Activated CD8-positive, alpha-beta memory T cell treated with anti-CD3 and anti-CD28 coated beads for 1 hour (primary cell): ENCODE measurements at regions not wholly inside any gene's neighbourhood (a gene's known extent, or its start where the extent isn't known, plus 50 kb on each side); places are given as distances from the start of the nearest gene placed in this dataset.

Source experiments
- DNase-seq, 2 donors: peaks; one replicate each; pipeline ENCODE4 v3.0.0-alpha.2; 2020; ENCODE audit warnings: low read depth in 1 of 2; ENCODE audit errors: extremely low read depth in 1 of 2

DNA sequence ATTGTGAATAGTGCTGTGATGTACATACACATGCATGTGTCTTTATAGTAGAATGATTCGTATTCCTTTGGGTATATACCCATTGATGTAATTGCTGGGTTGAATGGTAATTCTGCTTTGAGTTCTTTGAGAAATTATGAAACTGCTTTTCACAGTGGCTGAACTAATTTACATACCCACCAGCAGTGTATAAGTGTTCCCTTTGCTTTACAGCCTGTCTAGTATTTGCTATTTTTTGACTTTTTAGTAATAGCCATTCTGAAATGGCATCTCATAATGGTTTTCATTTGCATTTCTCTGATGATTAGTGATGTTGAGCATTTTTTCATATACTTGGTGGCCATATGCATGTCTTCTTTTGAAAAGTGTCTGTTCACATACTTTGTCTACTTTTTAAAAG lies 54.5 kb upstream of the FAM78B start:
- DNase-seq: no peak

DNA sequence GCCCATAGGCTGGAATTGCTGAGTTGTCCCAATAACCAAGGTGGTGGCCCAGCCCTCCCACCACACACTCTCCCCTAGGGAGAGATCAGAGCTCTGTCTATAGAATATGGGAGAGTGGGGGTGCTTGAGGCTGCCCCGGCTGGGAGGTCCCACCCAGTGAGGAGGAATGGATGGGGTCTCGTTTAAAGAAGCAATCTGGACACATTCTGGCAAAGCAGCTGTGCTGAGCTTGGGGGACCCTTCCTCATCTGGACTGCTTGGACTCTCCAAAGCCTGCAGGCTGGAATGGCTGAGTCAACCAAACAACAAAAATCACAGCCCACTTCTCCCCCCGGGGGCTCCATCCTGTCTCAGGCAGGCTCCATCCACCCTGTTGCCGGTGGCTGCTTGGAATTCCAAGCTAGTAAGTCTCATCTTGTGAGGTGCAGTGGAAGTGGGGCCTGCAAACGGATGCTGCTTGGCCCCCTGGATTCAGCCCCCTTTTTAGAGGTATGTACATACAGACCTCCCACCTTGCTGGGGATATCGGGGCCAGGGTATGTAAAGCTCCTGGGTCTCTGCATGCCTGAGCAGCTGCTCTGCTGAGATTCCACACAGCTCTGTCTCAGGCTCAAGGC lies 67.1 kb upstream of the FAM78B start:
- no peak for DNase-seq

DNA sequence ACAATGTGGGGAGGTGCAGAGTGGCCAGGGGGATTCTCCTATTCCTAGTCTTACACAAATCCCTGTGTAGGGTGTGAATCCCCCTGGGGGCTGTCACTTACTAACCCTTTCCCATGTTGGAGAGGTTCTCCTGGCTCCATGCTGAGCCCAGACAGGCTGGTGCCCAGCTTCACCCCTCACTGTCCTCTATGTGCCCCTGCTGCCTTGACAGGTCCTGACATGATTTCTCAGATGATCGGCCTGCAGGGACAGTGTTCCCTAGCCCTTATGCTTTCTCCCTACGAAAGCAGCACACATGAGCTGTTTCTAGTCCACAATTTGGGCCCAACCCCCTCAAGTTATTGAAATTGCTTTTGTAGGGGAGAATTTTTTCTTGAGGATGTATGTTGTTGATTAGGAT lies 68.9 kb upstream of the FAM78B start:
- no peak for DNase-seq

- no peak for DNase-seq
These were observed 70.9 kb upstream of the FAM78B start for GRCh38 chr1:166237675-166238074.

DNA sequence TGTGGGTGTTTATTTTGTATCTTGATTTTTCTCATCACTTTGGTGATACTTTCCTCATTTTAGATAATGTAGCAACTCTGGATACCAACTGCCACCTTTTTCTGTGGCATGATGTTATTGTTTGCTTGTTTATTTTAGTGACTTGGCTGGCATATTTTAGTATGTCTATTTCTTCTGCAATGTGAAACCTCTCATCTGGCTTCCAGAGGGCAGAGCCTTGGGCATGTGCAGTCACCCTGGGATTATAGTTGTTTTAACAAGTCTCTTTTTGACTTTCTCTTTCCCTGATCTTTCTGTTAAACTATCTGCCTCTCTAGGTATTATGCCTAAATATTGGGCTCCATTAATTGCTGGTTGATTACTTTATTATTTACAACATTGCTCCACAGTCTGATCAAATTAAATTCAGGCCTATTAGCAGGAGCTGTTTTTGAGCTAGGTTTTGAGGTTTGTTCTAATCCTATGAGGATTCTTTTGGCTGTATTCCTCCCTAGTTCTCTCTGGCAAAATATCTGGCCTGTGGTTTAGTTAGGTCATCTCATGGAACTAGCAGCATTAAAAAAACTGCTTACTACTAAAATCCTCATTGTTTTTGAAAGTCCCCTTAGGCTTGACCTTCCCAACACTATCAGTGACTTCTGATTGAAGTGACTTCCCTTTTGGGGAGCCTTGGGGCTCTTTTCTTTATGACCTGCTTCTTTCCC lies 86.4 kb upstream of the FAM78B start:
- DNase-seq: no peak

- DNase-seq: no peak
These were observed 91.2 kb upstream of the FAM78B start for GRCh38 chr1:166258017-166258416.

- DNase-seq: no peak
These were observed 94.7 kb upstream of the FAM78B start for GRCh38 chr1:166261511-166261910.

GRCh38 chr1:166270476-166271150 lies 103.8 kb upstream of the FAM78B start:
- no peak for DNase-seq

- no peak for DNase-seq
These were observed 104.3 kb upstream of the FAM78B start for GRCh38 chr1:166271151-166271538.

GRCh38 chr1:166272155-166272554 lies 105.4 kb upstream of the FAM78B start:
- DNase-seq: no peak

GRCh38 chr1:166272851-166273250 lies 106.0 kb upstream of the FAM78B start:
- no peak for DNase-seq

DNA sequence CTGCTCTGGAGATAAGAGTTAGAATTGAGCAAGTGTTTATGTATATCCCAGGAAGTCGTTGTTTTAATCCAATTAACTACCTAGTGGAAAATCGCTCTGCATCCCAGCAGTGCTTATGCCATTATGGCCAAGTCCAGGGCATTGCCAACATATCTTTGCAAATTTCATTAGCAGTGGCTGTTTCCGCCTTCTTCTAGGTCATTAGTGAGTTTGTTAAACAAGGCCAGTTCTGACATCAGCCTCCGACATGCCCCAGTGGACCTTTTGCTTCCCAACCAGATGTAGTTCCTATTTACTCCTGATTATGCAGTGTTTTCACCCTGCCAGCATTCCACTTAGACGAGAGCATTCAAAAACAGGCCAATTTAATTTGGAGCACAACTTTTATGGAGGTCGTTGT lies 106.8 kb upstream of the FAM78B start:
- no peak for DNase-seq

- no peak for DNase-seq
These were observed 115.8 kb upstream of the FAM78B start for GRCh38 chr1:166282391-166283137.

DNA sequence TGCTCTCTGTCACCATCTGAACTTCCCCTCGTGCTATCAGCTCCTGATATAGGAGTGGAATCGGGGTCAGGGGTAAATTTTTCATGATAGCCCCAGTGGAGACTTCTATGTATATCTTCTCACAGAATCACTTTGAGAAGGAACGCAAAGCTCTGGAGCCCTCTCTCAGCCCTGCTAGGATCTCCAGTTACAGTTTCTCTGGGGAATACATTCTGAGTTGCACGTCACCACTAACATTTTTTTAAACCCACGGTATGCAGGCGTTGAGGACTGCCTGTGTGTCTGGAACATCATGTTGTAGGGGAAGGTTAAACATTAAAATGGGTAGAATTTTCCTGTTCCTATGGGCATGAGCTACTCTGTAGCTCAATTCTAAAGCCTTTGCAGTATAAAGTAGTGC lies 116.4 kb upstream of the FAM78B start:
- DNase-seq: no peak

DNA sequence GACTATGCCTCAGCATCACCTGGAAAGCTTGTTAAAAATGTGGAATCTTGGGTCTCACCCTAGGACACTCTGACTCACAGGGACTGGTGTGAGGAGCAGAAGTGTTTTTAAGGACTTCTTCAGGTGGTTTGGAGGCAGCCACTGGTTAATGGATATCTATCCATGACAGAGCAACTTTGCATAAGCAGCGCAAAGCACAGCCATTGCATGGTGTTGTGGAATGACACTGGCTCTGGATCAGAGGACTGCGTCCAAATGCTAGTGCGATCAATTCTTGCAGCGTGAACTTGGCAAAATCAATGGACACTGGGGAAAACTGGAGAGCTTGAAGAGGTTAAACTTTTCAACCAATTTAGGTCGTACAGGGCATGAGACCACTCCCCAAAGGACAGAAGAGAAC lies 116.8 kb upstream of the FAM78B start:
- DNase-seq: no peak

DNA sequence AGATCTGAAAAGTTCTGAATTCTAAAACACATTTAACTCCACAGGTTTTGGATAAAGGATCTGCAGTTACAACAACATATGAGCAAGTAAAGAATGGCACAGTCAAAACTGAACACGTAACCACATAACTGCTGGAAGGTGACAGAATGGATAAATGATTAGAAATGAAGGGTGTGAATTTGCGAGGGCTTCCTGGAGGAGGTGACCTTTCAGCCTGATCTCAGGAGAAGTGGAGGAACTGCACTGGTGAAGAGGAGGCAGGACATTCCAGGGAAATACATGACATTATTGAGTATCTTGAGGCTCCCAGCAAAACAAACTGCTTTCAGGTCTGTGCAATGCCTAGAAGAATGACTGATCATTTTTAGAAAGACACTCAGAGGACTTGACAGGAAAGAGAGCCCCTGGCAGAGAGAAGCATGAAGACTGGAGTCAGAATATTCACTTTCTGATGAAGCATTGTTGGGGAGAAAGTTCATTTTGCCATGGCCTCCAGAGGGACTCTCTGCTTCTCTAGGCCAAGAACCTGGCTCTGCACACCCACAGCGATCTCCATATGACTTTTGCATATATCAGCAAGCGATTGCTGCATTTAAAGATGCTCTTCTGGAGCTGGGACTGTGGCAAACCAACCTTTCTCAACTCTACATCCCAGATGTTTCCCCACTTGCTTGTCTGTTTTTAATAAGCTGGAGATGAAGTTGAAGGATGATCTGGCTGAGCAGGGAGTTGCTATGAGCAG lies 122.7 kb upstream of the FAM78B start:
- no peak for DNase-seq

DNA sequence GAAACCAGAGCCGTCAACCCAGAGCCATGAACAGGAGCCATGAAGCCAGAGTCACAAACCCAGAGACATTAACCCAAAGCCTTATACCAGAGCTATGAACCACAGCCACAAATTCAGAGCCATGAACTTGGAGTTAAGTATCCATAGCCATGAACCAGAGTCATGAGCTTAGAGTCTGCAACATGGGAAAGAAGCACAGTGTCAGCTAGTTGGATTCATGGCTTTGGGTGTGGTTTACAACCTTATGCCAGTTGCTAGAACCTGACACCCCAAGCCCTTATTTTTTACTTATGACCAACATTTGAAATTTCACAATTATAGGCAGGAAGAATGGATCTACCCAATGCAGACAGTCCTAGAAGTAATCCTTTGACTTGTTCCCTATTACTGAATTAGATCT lies 128.9 kb upstream of the FAM78B start:
- no peak for DNase-seq

GRCh38 chr1:166297993-166298392 lies 131.2 kb upstream of the FAM78B start:
- no peak for DNase-seq

DNA sequence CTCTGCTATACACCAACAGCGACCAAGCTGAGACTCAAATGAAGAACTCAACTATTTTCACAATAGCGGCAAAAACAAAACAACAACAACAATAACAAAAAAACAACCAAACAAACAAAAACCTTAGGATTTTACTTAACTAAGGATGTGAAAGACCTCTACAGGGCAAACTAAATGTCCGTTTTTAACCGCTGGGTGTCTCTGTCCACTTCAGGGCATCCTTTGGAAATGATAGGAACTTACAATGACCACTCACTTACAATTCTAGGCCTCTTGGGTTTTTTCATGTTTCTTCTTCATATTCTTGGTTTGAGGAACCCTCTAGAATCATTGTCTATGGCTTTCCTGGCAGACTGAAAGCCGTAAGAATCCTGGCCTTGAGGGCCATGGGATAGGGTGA lies 134.0 kb upstream of the FAM78B start:
- DNase-seq: no peak

DNA sequence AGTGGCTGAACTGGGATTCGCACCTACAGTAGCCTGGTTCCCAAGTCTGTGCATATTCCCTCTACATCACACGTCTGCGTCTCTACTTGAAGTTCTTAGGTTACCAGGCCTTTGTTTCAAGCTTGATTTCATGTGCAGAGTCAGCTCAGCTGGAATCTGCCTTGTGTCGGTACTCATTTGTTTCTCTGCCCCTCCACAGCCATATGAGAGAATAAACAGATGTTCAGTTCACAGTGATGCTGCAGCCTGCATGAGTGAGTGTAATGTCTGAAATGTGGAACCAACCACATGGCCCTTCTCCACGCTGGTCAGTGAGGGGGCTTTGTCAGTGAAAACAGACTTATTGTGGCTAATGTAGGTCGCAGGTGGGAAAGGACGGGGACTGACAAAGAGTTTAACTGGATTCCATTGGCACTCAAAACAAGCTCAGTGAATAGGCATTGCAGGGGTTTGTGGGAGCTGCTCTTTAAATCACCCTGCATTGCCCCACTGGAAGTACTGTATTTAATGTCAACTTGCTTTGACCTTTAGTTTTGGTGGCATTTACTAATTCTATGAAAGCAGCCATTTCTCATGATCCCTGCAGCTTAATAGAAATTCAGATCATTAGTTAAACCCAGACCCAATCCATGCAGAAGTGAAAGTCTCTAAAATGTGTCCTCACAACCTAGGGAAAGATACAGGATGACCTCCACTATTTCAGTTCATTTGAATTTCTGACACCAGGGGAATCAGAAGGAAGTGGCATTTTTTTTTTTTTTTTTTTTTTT lies 136.4 kb upstream of the FAM78B start:
- no peak for DNase-seq
